ENCODE measurements at regions not wholly inside any gene's neighbourhood (a gene's known extent, or its start where the extent isn't known, plus 50 kb on each side); places are given as distances from the start of the nearest gene placed in this dataset.

GRCh38 chr2:60400462-60401246 is 152.8 kb downstream of the BCL11A start:
- TF ChIP-seq CTCF (IDR thresholded peaks at IDR 0.05; ENCODE audit: low read depth, low read length, missing control alignments): no peak

GRCh38 chr2:60394463-60394862 is 159.0 kb downstream of the BCL11A start:
- DNase-seq (ENCODE audit: low read depth): no peak
- TF ChIP-seq CTCF (IDR thresholded peaks at IDR 0.05; ENCODE audit: low read depth, low read length, missing control alignments): no peak
- no peak overlapping the region for H3K4me3 ChIP-seq (ENCODE audit: low read depth, low read length)

More at GRCh38 chr2:60400462-60401246, 152.8 kb downstream of the BCL11A start:
- DNase-seq (ENCODE audit: low read depth): no peak
- no peak overlapping the region for H3K4me3 ChIP-seq (ENCODE audit: low read depth, low read length)

- no peak for DNase-seq (ENCODE audit: low read depth)
- no peak for TF ChIP-seq CTCF (IDR thresholded peaks at IDR 0.05; ENCODE audit: low read depth, low read length, missing control alignments)
- no peak overlapping the region for H3K4me3 ChIP-seq (ENCODE audit: low read depth, low read length)
Measured at GRCh38 chr2:60391649-60392375, 161.6 kb downstream of the BCL11A start.

- no peak for TF ChIP-seq CTCF (IDR thresholded peaks at IDR 0.05; ENCODE audit: low read depth, low read length, missing control alignments)
- DNase-seq (ENCODE audit: low read depth): no peak
- H3K4me3 ChIP-seq (ENCODE audit: low read depth, low read length): no peak overlapping the region
Measured at GRCh38 chr2:60391230-60391629, 162.2 kb downstream of the BCL11A start.

GRCh38 chr2:60386436-60386835 is 167.0 kb downstream of the BCL11A start:
- DNase-seq (ENCODE audit: low read depth): no peak
- no peak overlapping the region for H3K4me3 ChIP-seq (ENCODE audit: low read depth, low read length)
- TF ChIP-seq CTCF (IDR thresholded peaks at IDR 0.05; ENCODE audit: low read depth, low read length, missing control alignments): no peak

- no peak overlapping the region for H3K4me3 ChIP-seq (ENCODE audit: low read depth, low read length)
- TF ChIP-seq CTCF (IDR thresholded peaks at IDR 0.05; ENCODE audit: low read depth, low read length, missing control alignments): no peak
- no peak for DNase-seq (ENCODE audit: low read depth)
Measured at GRCh38 chr2:60385648-60386047, 167.8 kb downstream of the BCL11A start.
